C4-2B (cell line): ENCODE measurements at regions not wholly inside any gene's neighbourhood (a gene's known extent, or its start where the extent isn't known, plus 50 kb on each side); places are given as distances from the start of the nearest gene placed in this dataset.

Source experiments
- ZFX ChIP-seq: fragments of 450-650 bp; IDR thresholded peaks from 2 replicates; pipeline ENCODE4 v1.6.1; 2017
- TF ChIP-seq, protein P1 (sequence below): fragments of 450-650 bp; conservative IDR thresholded peaks from 2 replicates; pipeline ENCODE4 v1.5.1; 2017; ENCODE audit warnings: mild to moderate bottlenecking

- TF ChIP-seq, protein P1, sequence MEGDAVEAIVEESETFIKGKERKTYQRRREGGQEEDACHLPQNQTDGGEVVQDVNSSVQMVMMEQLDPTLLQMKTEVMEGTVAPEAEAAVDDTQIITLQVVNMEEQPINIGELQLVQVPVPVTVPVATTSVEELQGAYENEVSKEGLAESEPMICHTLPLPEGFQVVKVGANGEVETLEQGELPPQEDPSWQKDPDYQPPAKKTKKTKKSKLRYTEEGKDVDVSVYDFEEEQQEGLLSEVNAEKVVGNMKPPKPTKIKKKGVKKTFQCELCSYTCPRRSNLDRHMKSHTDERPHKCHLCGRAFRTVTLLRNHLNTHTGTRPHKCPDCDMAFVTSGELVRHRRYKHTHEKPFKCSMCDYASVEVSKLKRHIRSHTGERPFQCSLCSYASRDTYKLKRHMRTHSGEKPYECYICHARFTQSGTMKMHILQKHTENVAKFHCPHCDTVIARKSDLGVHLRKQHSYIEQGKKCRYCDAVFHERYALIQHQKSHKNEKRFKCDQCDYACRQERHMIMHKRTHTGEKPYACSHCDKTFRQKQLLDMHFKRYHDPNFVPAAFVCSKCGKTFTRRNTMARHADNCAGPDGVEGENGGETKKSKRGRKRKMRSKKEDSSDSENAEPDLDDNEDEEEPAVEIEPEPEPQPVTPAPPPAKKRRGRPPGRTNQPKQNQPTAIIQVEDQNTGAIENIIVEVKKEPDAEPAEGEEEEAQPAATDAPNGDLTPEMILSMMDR: no peak
- no peak for TF ChIP-seq ZFX
Observed at GRCh38 chr21:36606983-36607325, 92.0 kb upstream of the SIM2 start.
